Activated T-cell treated with anti-CD3 and anti-CD28 coated beads for 4 hours (primary cell): ENCODE measurements at regions not wholly inside any gene's neighbourhood (a gene's known extent, or its start where the extent isn't known, plus 50 kb on each side); places are given as distances from the start of the nearest gene placed in this dataset.
"Not testable (repeated sequence)": the region's sequence is repeated elsewhere in the genome, so short reads cannot be mapped to it uniquely, and the experiment has no call there.

Experiments
- DNase-seq: peaks from one replicate; pipeline ENCODE4 v3.0.0-alpha.2; 2020

GRCh38 chr22:49721211-49721763, 106.4 kb downstream of the BRD1 start:
- DNase-seq: no peak

GRCh38 chr22:49720279-49720959, 107.3 kb downstream of the BRD1 start:
- DNase-seq: no peak

GRCh38 chr22:49719046-49719445, 108.6 kb downstream of the BRD1 start:
- no peak for DNase-seq

- no peak for DNase-seq
Measured at GRCh38 chr22:49718396-49718795, 109.3 kb downstream of the BRD1 start.

- DNase-seq: no peak
Measured at GRCh38 chr22:49717322-49717919, 110.3 kb downstream of the BRD1 start.

GRCh38 chr22:49716441-49716840, 111.2 kb downstream of the BRD1 start:
- DNase-seq: no peak

- DNase-seq: no peak
Measured at GRCh38 chr22:49715450-49715849, 112.2 kb downstream of the BRD1 start.

GRCh38 chr22:49713003-49713402, 114.7 kb downstream of the BRD1 start:
- no peak for DNase-seq

- no peak for DNase-seq
Measured at GRCh38 chr22:49712195-49712791, 115.4 kb downstream of the BRD1 start.

- DNase-seq: no peak
Measured at GRCh38 chr22:49710746-49711145, 116.9 kb downstream of the BRD1 start.

GRCh38 chr22:49709464-49709863, 118.2 kb downstream of the BRD1 start:
- DNase-seq: no peak

GRCh38 chr22:49705972-49706352, 121.7 kb downstream of the BRD1 start:
- DNase-seq: no peak

- peak; percentile 8 for DNase-seq
Measured at GRCh38 chr22:49705216-49705971, 122.3 kb downstream of the BRD1 start.

- DNase-seq: no peak
Measured at GRCh38 chr22:49704345-49705215, 123.1 kb downstream of the BRD1 start.

GRCh38 chr22:49703990-49704344, 123.7 kb downstream of the BRD1 start:
- DNase-seq: no peak

GRCh38 chr22:49703505-49703904, 124.2 kb downstream of the BRD1 start:
- DNase-seq: no peak

GRCh38 chr22:49702068-49702397, 125.6 kb downstream of the BRD1 start:
- no peak for DNase-seq

GRCh38 chr22:49701380-49702067, 126.1 kb downstream of the BRD1 start:
- no peak for DNase-seq

- DNase-seq: no peak
Measured at GRCh38 chr22:49699928-49700498, 127.7 kb downstream of the BRD1 start.

- DNase-seq: no peak
Measured at GRCh38 chr22:49699476-49699875, 128.2 kb downstream of the BRD1 start.

GRCh38 chr22:49698616-49699015, 129.1 kb downstream of the BRD1 start:
- DNase-seq: not testable (repeated sequence)

GRCh38 chr22:49697047-49697446, 130.6 kb downstream of the BRD1 start:
- DNase-seq: no peak
